HepG2 (cell line): ENCODE measurements at regions not wholly inside any gene's neighbourhood (a gene's known extent, or its start where the extent isn't known, plus 50 kb on each side); places are given as distances from the start of the nearest gene placed in this dataset.

Experiments used
- ATAC-seq: fragments of 200-7000 bp; cut with Tn5 transposase; 3 replicates; pipeline ENCODE4 v1.9.1; 2020; ENCODE audit warnings: mild to moderate bottlenecking, moderate library complexity
- BruUV-seq: library from RNA; stranded (reverse); fragments of 400-500 nt; replicated peaks from 2 replicates; lab custom pipeline; 2021; lab: Mats Ljungman, UMichigan
- CTCF ChIA-PET: fragments of 300-600 bp; formaldehyde crosslinking; extraction: SDS; loops from one replicate; lab custom pipeline; 2021; ENCODE audit warnings: low total read pairs, inconsistent platforms, low intra/inter-chr PET ratio; lab: Yijun Ruan, JAX
- POLR2A ChIA-PET: fragments of 350-600 bp; sonication (Branson Sonifier 250); formaldehyde crosslinking; loops from one replicate; lab custom pipeline; 2020; ENCODE audit warnings: antibody characterized with exemption, inconsistent platforms; lab: Yijun Ruan, JAX
- DNase-seq: peaks from one replicate; pipeline ENCODE4 v3.0.0-alpha.2; 2015; ENCODE audit warnings: low spot score
- FAIRE-seq: peaks from 3 replicates; lab custom pipeline; 2011; peaks lifted over from hg19 to GRCh38; lab: Jason Lieb, UNC
- H2AFZ ChIP-seq: one replicate; pipeline ENCODE4 v1.6.1; 2011; ENCODE audit warnings: low read length, inconsistent platforms
- H3K27ac ChIP-seq: fragments of 300-600 bp; 3 replicates; pipeline ENCODE4 v1.8.0; 2011; ENCODE audit warnings: mixed run types, mild to moderate bottlenecking, mixed read lengths, low read length, inconsistent platforms; ENCODE audit not compliant: insufficient read depth; ENCODE audit errors: extremely low read length
- H3K27me3 ChIP-seq, 2 experiments: fragments of 200-600 bp in 1 of 2; 2 replicates in 1 of 2; 3 replicates in 1 of 2; pipeline versions ENCODE4 v1.6.0 to v1.8.0; 2011; ENCODE audit warnings: low read length in 2 of 2, mild to moderate bottlenecking in 2 of 2, moderate library complexity in 2 of 2, inconsistent platforms in 1 of 2; ENCODE audit not compliant: insufficient read depth in 2 of 2, control insufficient read depth in 1 of 2
- H3K36me3 ChIP-seq, 2 experiments: fragments of 200-600 bp in 1 of 2; replicated peaks in 1 of 2; 2 replicates in 1 of 2; 3 replicates in 1 of 2; pipeline versions ENCODE4 v1.5.1 to v1.8.0; 2011; ENCODE audit warnings: low read length in 2 of 2, inconsistent platforms in 1 of 2; ENCODE audit not compliant: insufficient read depth in 2 of 2, control insufficient read depth in 1 of 2
- H3K4me1 ChIP-seq: 2 replicates; pipeline ENCODE4 v1.5.1; 2012; ENCODE audit warnings: low read length, inconsistent platforms; ENCODE audit not compliant: insufficient read depth
- H3K4me2 ChIP-seq: 2 replicates; pipeline ENCODE4 v1.6.0; 2011; ENCODE audit warnings: low read depth, low read length, inconsistent platforms
- H3K4me3 ChIP-seq, 3 experiments: fragments of 200-600 bp in 1 of 3; sonication (generic), shearing (Covaris generic) in 1 of 3; replicated peaks in 1 of 3; 2 replicates each; pipeline ENCODE4 v1.5.1; 2011 to 2016; ENCODE audit warnings: low read length in 3 of 3, inconsistent platforms in 2 of 3, low read depth in 2 of 3, mild to moderate bottlenecking in 2 of 3, control low read depth in 1 of 3, mixed read lengths in 1 of 3; ENCODE audit not compliant: insufficient read depth in 1 of 3
- H3K79me2 ChIP-seq: one replicate; pipeline ENCODE4 v1.6.1; 2011; ENCODE audit warnings: low read length, inconsistent platforms; ENCODE audit not compliant: insufficient read depth
- H3K9ac ChIP-seq: 2 replicates; pipeline ENCODE4 v1.6.0; 2011; ENCODE audit warnings: mild to moderate bottlenecking, low read depth, low read length, inconsistent platforms; ENCODE audit not compliant: insufficient read depth
- H3K9me3 ChIP-seq: 2 replicates; pipeline ENCODE4 v1.5.1; 2012; ENCODE audit warnings: mild to moderate bottlenecking, low read length
- H4K20me1 ChIP-seq: 2 replicates; pipeline ENCODE4 v1.6.0; 2011; ENCODE audit warnings: inconsistent platforms, mild to moderate bottlenecking, low read length, moderate library complexity; ENCODE audit not compliant: insufficient read depth
- BORCS8-MEF2B ChIP-seq: sonication (generic); formaldehyde crosslinking; IDR thresholded peaks from 2 replicates; pipeline ENCODE4 v1.8.0; 2022; ENCODE audit warnings: mild to moderate bottlenecking, missing genetic modification reagents
- GABPA ChIP-seq, 2 experiments: IDR thresholded peaks; 2 replicates each; pipeline ENCODE4 v1.6.1; 2011 to 2016; ENCODE audit warnings: low read depth in 2 of 2, low read length in 1 of 2, missing biosample characterization in 1 of 2, missing genetic modification characterization in 1 of 2
- HMG20B ChIP-seq: conservative IDR thresholded peaks from 2 replicates; pipeline ENCODE4 v1.6.1; 2016; ENCODE audit warnings: missing genetic modification reagents, missing compliant biosample characterization
- MXD4 ChIP-seq: IDR thresholded peaks from 2 replicates; pipeline ENCODE4 v1.6.1; 2016; ENCODE audit warnings: mild to moderate bottlenecking, missing biosample characterization, missing genetic modification reagents
- MXI1 ChIP-seq: IDR thresholded peaks from 3 replicates; pipeline ENCODE4 v1.6.1; 2012; ENCODE audit warnings: low read depth, low read length, inconsistent platforms, borderline replicate concordance
- RFX1 ChIP-seq: fragments of 450-650 bp; IDR thresholded peaks from 2 replicates; pipeline ENCODE4 v1.6.1; 2017
- THAP8 ChIP-seq: sonication (generic); formaldehyde crosslinking; IDR thresholded peaks from 2 replicates; pipeline ENCODE4 v1.5.1; 2020; ENCODE audit warnings: missing genetic modification reagents, mild to moderate bottlenecking, borderline replicate concordance
- ZNF235 ChIP-seq: sonication (generic); formaldehyde crosslinking; IDR thresholded peaks from 2 replicates; pipeline ENCODE4 v1.8.1; 2023; ENCODE audit warnings: mild to moderate bottlenecking, missing genetic modification reagents, borderline replicate concordance
- ZNF296 ChIP-seq: sonication (generic); formaldehyde crosslinking; conservative IDR thresholded peaks from 2 replicates; pipeline ENCODE4 v1.5.0; 2020; ENCODE audit warnings: mild to moderate bottlenecking, missing genetic modification reagents
- ZNF549 ChIP-seq: sonication (generic); formaldehyde crosslinking; IDR thresholded peaks from 2 replicates; pipeline ENCODE4 v1.5.0; 2020; ENCODE audit warnings: missing genetic modification reagents
- ZNF605 ChIP-seq: sonication (generic); formaldehyde crosslinking; IDR thresholded peaks from 2 replicates; pipeline ENCODE4 v1.8.0; 2022; ENCODE audit warnings: mild to moderate bottlenecking, missing genetic modification reagents
- ZSCAN29 ChIP-seq: sonication (generic); formaldehyde crosslinking; conservative IDR thresholded peaks from 2 replicates; pipeline ENCODE4 v1.4.0; 2020; ENCODE audit warnings: mild to moderate bottlenecking, missing genetic modification reagents
- whole genome bisulfite sequencing: methylation state at CpG from one replicate; pipeline ENCODE4 v1.1.6; 2017; ENCODE audit warnings: low lambda C conversion rate; 5-methylcytosine and 5-hydroxymethylcytosine counted together
- in situ Hi-C: cut with HindIII; loops from 2 replicates; pipeline ENCODE4 v1.10.0; 2017; ENCODE audit warnings: low pct_unique_long_range_greater_than_20kb; ENCODE audit not compliant: extremely low pct_ligation_motif_present
- intact Hi-C: fragments of 100-400 bp; cut with micrococcal nuclease; formaldehyde crosslinking; loops from one replicate; pipeline ENCODE4 v1.10.0; 2022; ENCODE audit not compliant: unreplicated experiment

GRCh38 chr13:94859811-94860210 lies 147.5 kb upstream of the SOX21 start:
- TF ChIP-seq RFX1: no peak
- TF ChIP-seq THAP8 (CRISPR knock-in tag): no peak
- TF ChIP-seq HMG20B: no peak
- TF ChIP-seq ZNF549 (CRISPR knock-in tag): no peak
- no peak for TF ChIP-seq BORCS8-MEF2B (CRISPR knock-in tag)
- no peak for TF ChIP-seq MXI1
- TF ChIP-seq, all 625 proteins: peak for 0
- Histone ChIP-seq H3K36me3 (no peaks in the 10 kb centered on the region), H3K9me3 (no peaks in the 10 kb centered on the region), H3K4me1 (no peaks in the 10 kb centered on the region), H4K20me1 (no peaks in the 10 kb centered on the region), H3K27me3 (peaks cover 0 to 60% of the 10 kb centered on the region in 2 experiments; a peak in 4 of 5 replicates), H3K4me3 (no peak overlapping the region), H3K27ac (no peak overlapping the region), H3K9ac (no peak overlapping the region), H3K79me2 (no peaks in the 10 kb centered on the region), H2AFZ (no peak overlapping the region), H3K4me2 (no peak overlapping the region)
- CTCF ChIA-PET: no interaction called here
- intact Hi-C loops (no loop called here), in situ Hi-C loops (no loop called here)
- no TSS peak for BruUV-seq
- no peak for DNase-seq
- WGBS: 6% methylated on average over 2 of the region's 2 CpGs
- ATAC-seq: no peak
- no peak for FAIRE-seq
- POLR2A ChIA-PET: no interaction called here

GRCh38 chr13:94859278-94859691 lies 146.9 kb upstream of the SOX21 start:
- Histone ChIP-seq H4K20me1 (no peaks in the 10 kb centered on the region), H3K9me3 (no peaks in the 10 kb centered on the region), H3K27ac (no peak overlapping the region), H3K79me2 (no peaks in the 10 kb centered on the region), H3K9ac (no peak overlapping the region), H3K36me3 (no peaks in the 10 kb centered on the region), H2AFZ (no peak overlapping the region), H3K4me1 (no peaks in the 10 kb centered on the region), H3K27me3 (peaks cover 0 to 54% of the 10 kb centered on the region in 2 experiments; a peak in 4 of 5 replicates), H3K4me2 (no peak overlapping the region), H3K4me3 (no peak overlapping the region)
- intact Hi-C loops (no loop called here), in situ Hi-C loops (no loop called here)
- 10% methylated on average over 6 of the region's 11 CpGs for WGBS
- ChIA-PET POLR2A (no interaction called here), CTCF (no interaction called here)
- TF ChIP-seq ZSCAN29 (CRISPR knock-in tag): no peak
- no peak for TF ChIP-seq GABPA (IDR thresholded peaks at IDR 0.05; ENCODE audit: low read depth, low read length)
- TF ChIP-seq GABPA (CRISPR knock-in tag; IDR thresholded peaks at IDR 0.05; ENCODE audit: low read depth): no peak
- no peak for TF ChIP-seq ZNF296
- no peak for TF ChIP-seq MXD4 (CRISPR knock-in tag)
- TF ChIP-seq ZNF605: no peak
- no peak for TF ChIP-seq ZNF235 (CRISPR knock-in tag)
- no peak for ATAC-seq
- FAIRE-seq: no peak
- DNase-seq: no peak
- BruUV-seq: no TSS peak
